HG03342 (cell line): ENCODE measurements at regions not wholly inside any gene's neighbourhood (a gene's known extent, or its start where the extent isn't known, plus 50 kb on each side); places are given as distances from the start of the nearest gene placed in this dataset.

Experiments used
- ATAC-seq: cut with Tn5 transposase; IDR thresholded peaks from one replicate; pipeline ENCODE4 v1.9.1; 2021; ENCODE audit warnings: mild to moderate bottlenecking, moderate library complexity; ENCODE audit not compliant: unreplicated experiment

DNA sequence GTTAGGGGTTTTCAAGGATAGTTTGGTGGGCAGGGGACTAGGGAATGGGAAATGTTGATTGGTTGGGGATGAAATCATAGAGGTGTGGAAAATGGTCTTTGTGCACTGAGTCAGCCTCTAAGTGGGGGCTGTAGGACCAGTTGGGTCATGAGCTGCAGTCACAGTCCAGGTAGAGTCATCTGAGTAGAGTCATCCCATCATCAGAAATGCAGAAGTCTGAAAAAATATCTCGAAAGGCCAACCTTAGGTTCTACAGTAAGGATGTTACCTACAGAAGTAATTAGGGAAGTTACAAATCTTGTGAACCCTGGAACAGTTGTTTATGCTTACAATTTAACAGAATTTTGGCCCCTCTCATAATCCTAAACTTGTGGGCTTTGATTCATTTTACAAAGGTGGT lies 63.4 kb upstream of the AP1S2 start:
- ATAC-seq = no peak

DNA sequence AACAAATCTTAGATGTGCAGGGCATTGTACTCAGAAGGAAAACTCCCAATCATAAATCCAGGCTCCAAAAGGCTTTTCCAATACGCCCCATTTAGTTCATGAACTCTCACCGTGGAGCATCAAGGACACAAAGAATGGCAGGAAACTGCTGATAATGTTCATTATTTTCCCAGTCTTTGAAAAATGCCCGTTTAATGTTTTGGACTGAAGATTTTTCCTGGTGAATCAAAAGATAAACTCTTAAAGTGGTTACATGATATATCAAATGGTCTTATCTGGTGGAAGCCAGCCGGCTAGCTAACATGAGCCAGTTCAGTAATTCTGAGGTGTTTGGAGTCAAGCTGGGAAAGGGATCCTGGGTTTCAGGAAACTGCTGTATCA lies 62.1 kb upstream of the AP1S2 start:
- ATAC-seq = no peak

DNA sequence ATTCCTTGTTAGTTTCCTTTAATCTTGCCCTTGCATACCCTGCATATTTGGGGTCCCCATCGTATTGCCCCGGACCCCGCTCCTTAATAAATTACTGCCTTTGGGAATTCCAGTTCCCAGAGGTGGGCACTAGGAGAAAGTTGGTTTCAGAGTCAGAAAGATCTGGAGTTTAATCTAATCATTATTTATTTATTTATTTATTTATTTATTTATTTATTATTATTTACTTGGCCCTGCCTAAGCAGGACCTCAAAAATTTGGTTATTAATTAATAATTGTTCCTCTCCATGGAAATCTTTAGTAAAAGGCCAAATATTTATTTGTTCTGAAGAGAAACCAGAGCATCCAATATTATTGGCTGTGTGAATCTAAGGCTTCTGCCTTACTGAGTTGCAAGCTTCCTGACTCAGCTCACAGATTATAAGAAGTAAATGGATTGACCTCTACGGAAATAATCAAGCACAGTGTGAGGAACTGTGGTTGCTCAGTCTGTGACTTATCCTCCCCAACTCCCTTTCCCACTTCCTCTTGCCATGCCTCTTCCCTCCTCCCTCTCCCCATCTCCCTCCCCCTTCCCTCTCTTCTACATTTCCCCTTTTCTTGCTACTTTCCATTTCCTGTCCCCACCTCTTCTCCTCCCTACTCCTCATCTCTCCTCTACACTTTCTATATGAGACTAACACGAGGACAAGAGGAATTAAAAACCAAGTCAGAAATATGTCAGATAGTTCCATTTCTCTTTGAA lies 61.5 kb upstream of the AP1S2 start:
- no peak for ATAC-seq

DNA sequence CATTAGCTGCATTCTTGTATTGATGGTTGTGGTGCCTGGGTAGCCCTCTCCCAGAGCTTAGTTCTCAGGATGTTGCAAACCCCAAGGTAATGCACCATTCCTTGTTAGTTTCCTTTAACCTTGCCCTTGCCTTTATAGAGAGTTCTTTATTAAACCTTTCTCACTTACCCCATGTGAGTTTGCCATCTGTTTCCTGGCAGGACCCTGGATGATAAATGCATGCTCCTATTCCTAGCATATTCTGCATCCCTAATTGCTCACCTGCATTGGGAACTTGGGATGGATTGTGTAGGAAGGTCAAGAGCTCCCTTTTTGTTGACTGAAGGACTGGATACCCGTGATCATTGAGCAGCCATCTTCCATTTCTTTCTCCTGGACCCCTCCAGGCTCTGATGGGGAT lies 59.9 kb upstream of the AP1S2 start:
- no peak for ATAC-seq

DNA sequence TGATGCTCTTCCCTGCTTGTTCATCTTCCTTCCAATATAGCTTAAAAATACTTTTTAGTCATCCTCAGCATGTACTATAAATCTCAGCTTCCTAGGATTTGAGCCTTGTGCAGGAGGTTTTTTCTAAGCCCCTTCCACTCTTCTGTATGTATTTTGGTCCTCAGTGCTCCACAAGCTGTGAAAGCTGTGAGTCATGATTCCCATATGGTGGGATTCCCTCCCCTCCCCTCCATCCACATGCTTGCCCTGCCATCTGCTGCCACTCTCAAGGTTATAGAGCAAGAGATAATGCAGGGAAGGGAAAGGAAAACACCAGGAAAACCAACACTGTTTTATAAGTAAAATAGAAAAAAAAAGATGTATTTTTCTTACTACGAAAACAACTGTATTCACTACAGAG lies 58.5 kb upstream of the AP1S2 start:
- ATAC-seq = no peak

DNA sequence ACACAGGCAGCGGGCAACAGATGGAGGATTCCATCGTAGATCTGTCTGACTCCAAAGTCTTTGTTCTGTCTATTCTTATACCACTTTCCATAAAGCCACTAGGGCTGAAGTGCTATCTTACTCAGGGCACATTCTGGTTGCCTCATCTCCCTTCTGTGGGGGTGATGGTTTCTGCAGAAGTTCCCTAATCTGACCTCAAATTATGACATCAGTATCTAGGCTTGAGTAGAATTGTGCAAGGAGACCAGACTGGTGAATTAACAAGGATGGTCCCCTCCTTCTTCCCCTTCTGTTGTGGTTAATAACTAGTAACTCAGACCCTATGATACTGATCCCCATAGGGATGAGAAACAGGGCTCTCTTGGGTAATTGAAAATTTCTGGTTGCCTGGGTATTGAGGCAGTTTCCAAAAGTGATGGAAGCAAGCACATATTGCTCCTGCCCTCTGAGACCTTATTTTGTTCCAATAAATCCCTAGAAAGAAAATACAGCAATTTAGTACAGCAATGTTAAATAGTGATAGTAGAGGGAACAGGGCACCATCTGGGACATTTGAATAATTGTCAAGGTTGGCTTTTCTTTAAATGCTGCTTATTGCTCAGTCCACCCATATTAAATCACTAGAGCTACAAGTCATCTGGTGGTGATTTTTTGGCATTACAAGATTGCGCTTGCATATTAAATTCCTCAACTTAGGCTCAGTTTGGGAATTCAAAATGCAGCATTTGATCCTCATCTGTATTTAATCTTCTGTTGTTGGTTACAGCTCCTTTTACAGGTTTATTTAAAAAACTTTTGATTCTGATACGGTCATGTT lies 57.3 kb upstream of the AP1S2 start:
- ATAC-seq = no peak

DNA sequence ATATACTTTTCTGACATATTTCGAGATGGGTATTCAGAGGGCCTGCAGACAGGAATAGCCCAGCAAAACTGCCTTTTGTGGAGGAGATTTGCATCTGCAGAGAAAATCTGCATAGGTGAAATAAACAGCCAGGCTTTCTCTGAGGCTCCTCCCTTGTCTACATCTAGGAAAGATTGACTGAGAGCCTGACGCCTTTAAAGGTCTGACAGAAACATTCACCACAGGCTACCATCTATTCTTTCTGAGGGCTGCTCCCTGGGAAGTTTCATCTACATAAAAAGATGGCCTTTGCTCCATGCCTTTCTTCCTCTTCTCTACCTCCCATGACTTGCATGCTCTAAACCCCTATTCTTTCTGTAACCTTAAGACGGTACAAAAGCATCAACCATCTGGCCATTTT lies 55.0 kb upstream of the AP1S2 start:
- no peak for ATAC-seq

DNA sequence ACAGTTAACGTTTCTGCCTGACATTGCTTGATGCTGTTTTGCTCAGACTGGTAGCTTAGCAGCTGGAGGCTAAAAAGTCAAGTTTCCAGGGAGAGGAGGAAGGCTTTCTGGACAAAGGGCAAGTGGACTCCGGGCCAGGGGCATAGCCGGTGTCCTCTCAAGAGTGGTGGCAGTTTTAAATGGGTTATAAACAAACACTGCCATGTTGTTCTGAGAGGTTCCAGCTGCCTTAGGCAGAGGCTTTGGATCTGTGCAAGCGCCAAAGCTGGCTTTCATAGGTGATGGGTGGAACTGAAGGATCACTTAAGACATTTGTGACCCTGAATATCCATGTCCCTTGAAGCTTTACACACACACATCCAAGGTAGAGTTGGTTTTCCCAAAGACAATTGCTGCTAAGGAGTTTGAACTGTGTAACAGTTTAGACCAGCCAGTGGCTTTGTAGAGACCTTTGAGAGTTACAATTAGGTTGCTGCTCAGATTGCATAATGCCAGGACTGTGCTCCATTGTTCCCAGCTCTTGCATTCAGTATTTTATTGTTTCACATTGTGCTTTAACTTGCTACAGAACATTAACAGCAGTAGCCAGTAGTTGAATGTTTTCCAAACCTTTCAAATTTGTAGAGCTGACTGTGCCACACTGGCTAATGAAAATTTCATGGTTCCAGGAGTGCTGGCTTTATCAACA lies 54.1 kb upstream of the AP1S2 start:
- ATAC-seq = no peak

DNA sequence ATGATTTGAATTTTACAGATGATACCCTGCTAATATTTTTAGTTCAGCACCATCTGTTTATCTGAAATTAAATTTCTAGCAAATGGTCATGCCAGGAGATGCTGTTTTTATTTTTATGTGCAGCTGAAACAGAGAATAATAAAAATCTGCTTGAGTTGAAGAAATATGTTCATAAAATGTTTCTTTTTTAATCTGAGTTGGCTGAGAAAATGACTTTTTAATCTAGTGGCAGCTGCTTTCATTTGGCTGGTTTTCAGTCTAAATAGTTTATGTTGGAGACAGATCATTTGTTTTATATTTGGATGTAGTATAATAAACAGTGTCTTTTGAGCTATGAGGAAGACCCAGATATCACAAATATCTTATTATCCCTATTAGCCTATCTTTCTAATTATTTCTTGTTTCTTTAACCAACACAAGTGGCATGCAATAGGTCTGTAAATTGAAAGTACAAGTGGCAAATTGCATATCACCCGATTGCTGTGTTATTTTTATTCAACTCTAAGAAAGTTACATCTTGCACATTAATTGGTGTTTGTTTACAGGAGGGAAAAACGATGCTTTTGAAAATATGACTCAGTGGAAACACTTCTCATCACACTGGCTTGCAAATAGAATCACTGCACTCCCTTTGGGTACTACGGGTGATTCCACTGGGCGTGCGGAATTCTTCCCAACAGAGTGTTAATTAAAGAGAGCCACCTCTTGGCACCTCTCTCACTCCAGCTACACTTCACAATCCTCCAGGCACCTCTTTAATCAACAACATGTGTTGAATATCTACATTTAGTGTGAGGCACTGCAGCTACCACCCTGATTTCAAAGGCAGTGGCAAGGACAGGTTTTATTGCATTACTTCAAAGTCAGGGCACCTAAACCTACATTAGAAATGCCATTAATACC lies 51.7 kb upstream of the AP1S2 start:
- no peak for ATAC-seq
